Astrocyte of the cerebellum (primary cell): ENCODE measurements at regions not wholly inside any gene's neighbourhood (a gene's known extent, or its start where the extent isn't known, plus 50 kb on each side); places are given as distances from the start of the nearest gene placed in this dataset.

Source experiments
- DNase-seq: peaks from one replicate; pipeline ENCODE4 v3.0.0-alpha.2; 2011; ENCODE audit warnings: low read depth
- H3K4me3 ChIP-seq: 2 replicates; pipeline ENCODE4 v1.5.1; 2011; ENCODE audit warnings: mild to moderate bottlenecking, low read depth, low read length, moderate library complexity
- CTCF ChIP-seq: IDR thresholded peaks from 2 replicates; pipeline ENCODE4 v1.5.1; 2012; ENCODE audit warnings: low read length, low read depth, moderate library complexity, mild to moderate bottlenecking; ENCODE audit errors: missing control alignments
- in situ Hi-C: cut with HindIII; loops from 2 replicates; pipeline ENCODE4 v1.10.0; 2017; ENCODE audit warnings: low sequenced_read_pairs

GRCh38 chr2:143905587-143905986 is 614.3 kb downstream of the ZEB2 start:
- DNase-seq, result no peak
- in situ Hi-C loops, result no loop called here
- no peak overlapping the region for H3K4me3 ChIP-seq
- TF ChIP-seq CTCF, result no peak

GRCh38 chr2:143903172-143903856 is 616.6 kb downstream of the ZEB2 start:
- no peak for DNase-seq
- TF ChIP-seq CTCF, result no peak
- in situ Hi-C loops, result no loop called here
- no peak overlapping the region for H3K4me3 ChIP-seq

- DNase-seq, result peak; percentile 76
- in situ Hi-C loops, result no loop called here
- H3K4me3 ChIP-seq, result no peak overlapping the region
- TF ChIP-seq CTCF, result no peak
Measured at GRCh38 chr2:143901185-143901842, 618.6 kb downstream of the ZEB2 start.

GRCh38 chr2:143899987-143900386 is 619.9 kb downstream of the ZEB2 start:
- in situ Hi-C loops, result no loop called here
- H3K4me3 ChIP-seq, result no peak overlapping the region
- DNase-seq, result no peak
- no peak for TF ChIP-seq CTCF

- DNase-seq, result no peak
- in situ Hi-C loops, result no loop called here
- H3K4me3 ChIP-seq, result no peak overlapping the region
- TF ChIP-seq CTCF, result no peak
Measured at GRCh38 chr2:143893371-143893770, 626.5 kb downstream of the ZEB2 start.

- no peak for TF ChIP-seq CTCF
- in situ Hi-C loops, result no loop called here
- H3K4me3 ChIP-seq, result no peak overlapping the region
- no peak for DNase-seq
Measured at GRCh38 chr2:143891879-143892308, 628.0 kb downstream of the ZEB2 start.
